Neuronal stem cell (in vitro differentiated cells): ENCODE measurements at regions not wholly inside any gene's neighbourhood (a gene's known extent, or its start where the extent isn't known, plus 50 kb on each side); places are given as distances from the start of the nearest gene placed in this dataset.

Experiments
- DNase-seq: peaks from one replicate; pipeline ENCODE4 v3.0.0-alpha.2; 2013; ENCODE audit warnings: low spot score
- H2AFZ ChIP-seq: one replicate; pipeline ENCODE4 v1.6.1; 2013; ENCODE audit warnings: mild to moderate bottlenecking, low read length, inconsistent platforms
- H2AK5ac ChIP-seq: 2 replicates; pipeline ENCODE4 v1.6.1; 2013; ENCODE audit warnings: low read depth, mild to moderate bottlenecking, inconsistent platforms, low read length, moderate library complexity, mixed read lengths
- H2BK120ac ChIP-seq: 2 replicates; pipeline ENCODE4 v1.6.1; 2013; ENCODE audit warnings: low read depth, mild to moderate bottlenecking, inconsistent platforms, low read length, moderate library complexity, mixed read lengths
- H2BK12ac ChIP-seq: one replicate; pipeline ENCODE4 v1.6.1; 2013; ENCODE audit warnings: low read length, inconsistent platforms
- H2BK15ac ChIP-seq: 2 replicates; pipeline ENCODE4 v1.6.1; 2013; ENCODE audit warnings: mild to moderate bottlenecking, low read length, inconsistent platforms, mixed read lengths
- H2BK5ac ChIP-seq: one replicate; pipeline ENCODE4 v1.6.1; 2013; ENCODE audit warnings: inconsistent platforms, mild to moderate bottlenecking, low read length, moderate library complexity
- H3K14ac ChIP-seq: one replicate; pipeline ENCODE4 v1.6.1; 2013; ENCODE audit warnings: low read length, inconsistent platforms
- H3K18ac ChIP-seq: 2 replicates; pipeline ENCODE4 v1.6.1; 2013; ENCODE audit warnings: low read length, inconsistent platforms
- H3K23ac ChIP-seq: 2 replicates; pipeline ENCODE4 v1.6.1; 2013; ENCODE audit warnings: low read depth, mild to moderate bottlenecking, mixed read lengths, low read length, inconsistent platforms; ENCODE audit not compliant: poor library complexity
- H3K27ac ChIP-seq: replicated peaks from 3 replicates; pipeline ENCODE4 v1.5.1; 2013; ENCODE audit warnings: low read length, inconsistent platforms
- H3K27me3 ChIP-seq, 3 experiments: 2 replicates each; pipeline ENCODE4 v1.6.1; 2013; ENCODE audit warnings: low read length in 3 of 3, mild to moderate bottlenecking in 2 of 3, inconsistent platforms in 1 of 3, low read depth in 1 of 3, mixed read lengths in 1 of 3, moderate library complexity in 1 of 3; ENCODE audit not compliant: control insufficient read depth in 3 of 3, insufficient read depth in 3 of 3
- H3K36me3 ChIP-seq, 2 donors: replicated peaks in 1 of 2; 2 replicates each; pipeline ENCODE4 v1.6.1; 2013; ENCODE audit warnings: low read length in 2 of 2; ENCODE audit not compliant: control insufficient read depth in 2 of 2, insufficient read depth in 2 of 2
- H3K4ac ChIP-seq: 2 replicates; pipeline ENCODE4 v1.6.1; 2013; ENCODE audit warnings: inconsistent platforms, mild to moderate bottlenecking, low read length, moderate library complexity
- H3K4me1 ChIP-seq, 2 donors: 1 replicate in 1 of 2; 2 replicates in 1 of 2; pipeline ENCODE4 v1.6.1; 2013; ENCODE audit warnings: low read length in 2 of 2, low read depth in 1 of 2; ENCODE audit not compliant: control insufficient read depth in 2 of 2, insufficient read depth in 1 of 2
- H3K4me2 ChIP-seq: one replicate; pipeline ENCODE4 v1.6.1; 2013; ENCODE audit warnings: mild to moderate bottlenecking, low read length, inconsistent platforms; ENCODE audit not compliant: insufficient read depth, poor library complexity, severe bottlenecking
- H3K4me3 ChIP-seq, 2 donors: 2 replicates each; pipeline ENCODE4 v1.5.1; 2013; ENCODE audit warnings: low read length in 2 of 2, mild to moderate bottlenecking in 2 of 2, inconsistent platforms in 1 of 2, moderate library complexity in 1 of 2
- H3K79me1 ChIP-seq: one replicate; pipeline ENCODE4 v1.6.1; 2013; ENCODE audit warnings: low read depth, mild to moderate bottlenecking, inconsistent platforms, low read length, moderate library complexity
- H3K9ac ChIP-seq: one replicate; pipeline ENCODE4 v1.6.1; 2013; ENCODE audit warnings: mild to moderate bottlenecking, low read depth, low read length, inconsistent platforms; ENCODE audit not compliant: poor library complexity
- H3K9me3 ChIP-seq, 2 donors: replicated peaks in 1 of 2; 2 replicates each; pipeline versions ENCODE3 to v1.6.1; 2013; ENCODE audit warnings: low read length in 2 of 2, mild to moderate bottlenecking in 2 of 2, inconsistent platforms in 1 of 2, low read depth in 1 of 2, mixed read lengths in 1 of 2, moderate library complexity in 1 of 2; ENCODE audit not compliant: control insufficient read depth in 2 of 2, insufficient read depth in 1 of 2
- H4K8ac ChIP-seq: one replicate; pipeline ENCODE4 v1.6.1; 2013; ENCODE audit warnings: low read depth, mild to moderate bottlenecking, inconsistent platforms, low read length, moderate library complexity
- H4K91ac ChIP-seq: one replicate; pipeline ENCODE4 v1.6.1; 2013; ENCODE audit warnings: low read length, low read depth, mild to moderate bottlenecking, inconsistent platforms; ENCODE audit not compliant: poor library complexity
- WGBS, 2 donors: extraction: QIAGEN DNeasy Blood & Tissue Kit; methylation state at CpG; one replicate each; pipeline ENCODE4 v1.1.7; 2013; ENCODE audit warnings: missing lambda C conversion rate in 2 of 2, mixed read lengths in 1 of 2; ENCODE audit not compliant: insufficient read length in 2 of 2, insufficient replicate concordance in 1 of 2; ENCODE audit errors: extremely low coverage in 2 of 2; 5-methylcytosine and 5-hydroxymethylcytosine counted together

DNA sequence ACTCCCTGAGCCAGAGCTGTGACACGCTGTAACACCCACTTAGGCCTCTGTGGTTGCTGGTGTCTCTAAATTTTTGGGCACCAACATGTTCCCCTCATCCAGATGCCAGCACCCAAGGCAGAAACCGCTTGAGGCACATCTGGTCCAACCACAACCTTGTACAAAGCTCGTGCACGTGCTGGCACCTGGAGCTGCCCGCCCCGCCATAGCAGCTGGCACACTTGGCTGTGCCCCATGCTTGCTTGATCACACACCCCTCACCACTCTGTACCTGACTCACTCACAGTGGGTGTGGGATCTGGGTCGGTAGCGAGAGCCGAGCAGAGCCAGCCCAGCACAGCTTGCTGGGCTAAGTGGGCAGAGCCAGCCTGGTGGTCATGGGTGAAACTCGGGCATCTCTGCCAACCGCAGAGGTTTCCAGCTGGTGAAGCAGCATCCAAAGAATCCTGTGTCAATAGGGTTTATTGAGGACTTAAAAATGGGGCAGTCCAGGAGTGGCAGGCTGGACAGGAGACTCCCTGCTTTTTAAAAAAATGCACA lies 1210.4 kb downstream of the TYW1 start:
- no peak overlapping the region for H3K23ac ChIP-seq
- WGBS, 2 donors, result no CpG with 5 or more reads among the region's 11 CpGs

DNA sequence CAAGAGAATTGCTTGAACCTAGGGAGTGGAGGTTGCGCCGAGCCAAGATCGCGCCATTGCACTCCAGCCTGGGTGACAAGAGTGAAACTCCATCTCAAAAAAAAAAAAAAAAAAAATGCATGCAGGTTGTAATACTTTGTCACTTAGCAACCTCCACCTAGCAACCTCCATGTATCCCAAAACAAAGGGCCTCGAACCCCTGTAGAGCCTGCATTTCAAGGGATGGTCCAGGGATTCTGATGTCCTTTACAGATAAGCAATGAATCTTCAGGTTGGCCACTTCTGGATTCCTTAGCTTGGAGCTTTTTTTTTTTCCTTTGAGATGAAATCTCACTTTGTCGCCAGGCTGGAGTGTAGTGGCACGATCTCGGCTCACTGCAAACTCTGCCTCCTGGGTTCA lies 1211.0 kb downstream of the TYW1 start:
- Histone ChIP-seq H2AFZ (no peak overlapping the region), H3K4ac (no peak overlapping the region), H3K9me3 (no peaks in the 10 kb centered on the region), H3K4me1 (peaks cover 0 to 3% of the 10 kb centered on the region in 2 donors), H3K4me2 (no peak overlapping the region), H4K91ac (no peak overlapping the region), H3K14ac (no peak overlapping the region), H3K27ac (no peak overlapping the region), H2BK12ac (no peak overlapping the region), H3K27me3 (no peaks in the 10 kb centered on the region), H3K36me3 (no peaks in the 10 kb centered on the region), H3K23ac (no peak overlapping the region), H3K79me1 (no peaks in the 10 kb centered on the region), H3K18ac (no peak overlapping the region), H2AK5ac (no peak overlapping the region), H2BK15ac (no peak overlapping the region), H3K9ac (no peak overlapping the region), H3K4me3 (no peak overlapping the region), H4K8ac (no peak overlapping the region), H2BK5ac (no peak overlapping the region), H2BK120ac (no peak overlapping the region)
- DNase-seq, result no peak
- no CpG with 5 or more reads among the region's 8 CpGs for WGBS, 2 donors

More for the DNA sequence above, 1210.4 kb downstream of the TYW1 start:
- Histone ChIP-seq H2BK120ac (no peak overlapping the region), H2BK5ac (no peak overlapping the region), H2BK15ac (no peak overlapping the region), H3K4ac (no peak overlapping the region), H3K4me1 (peaks cover 0 to 3% of the 10 kb centered on the region in 2 donors), H4K8ac (no peak overlapping the region), H3K18ac (peak overlapping the region; percentile 25), H2AFZ (no peak overlapping the region), H3K9me3 (no peaks in the 10 kb centered on the region), H3K4me2 (no peak overlapping the region), H3K36me3 (no peaks in the 10 kb centered on the region), H2BK12ac (no peak overlapping the region), H3K79me1 (no peaks in the 10 kb centered on the region), H3K4me3 (no peak overlapping the region), H4K91ac (peak overlapping the region; percentile 60), H3K9ac (no peak overlapping the region), H3K27me3 (no peaks in the 10 kb centered on the region), H2AK5ac (no peak overlapping the region), H3K27ac (no peak overlapping the region), H3K14ac (no peak overlapping the region)
- DNase-seq, result no peak

DNA sequence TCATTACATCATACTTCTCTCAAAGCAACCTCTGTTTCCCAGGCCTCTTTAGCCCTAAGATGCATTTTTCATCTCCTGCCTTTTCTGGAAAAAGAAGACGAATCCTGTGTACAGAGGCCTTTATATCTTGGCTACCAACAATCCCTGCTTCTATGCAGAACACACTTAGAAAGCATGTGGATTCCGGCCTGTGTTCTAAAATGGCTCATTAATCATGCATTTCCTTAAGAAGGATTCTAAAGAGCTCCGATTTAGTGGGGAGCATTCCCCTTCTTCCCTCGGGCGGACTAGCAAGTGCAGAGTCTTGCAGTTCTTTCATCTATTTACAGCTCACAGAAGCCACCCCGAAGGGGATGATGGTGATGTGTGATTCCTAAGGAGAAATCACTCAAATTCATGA lies 1212.9 kb downstream of the TYW1 start:
- H2BK12ac ChIP-seq, result no peak overlapping the region
- no peak overlapping the region for H3K4me2 ChIP-seq
- peaks cover 0 to 5% of the 10 kb centered on the region in 2 donors for H3K4me1 ChIP-seq
- no peak overlapping the region for H3K4ac ChIP-seq
- H3K14ac ChIP-seq, result no peak overlapping the region
- H3K9ac ChIP-seq, result no peak overlapping the region
- H3K4me3 ChIP-seq, result no peak overlapping the region
- no CpG with 5 or more reads among the region's 6 CpGs for WGBS, 2 donors
- H2AFZ ChIP-seq, result no peak overlapping the region
- no peak for DNase-seq
- H3K23ac ChIP-seq, result no peak overlapping the region
- no peaks in the 10 kb centered on the region for H3K27me3 ChIP-seq
- H3K79me1 ChIP-seq, result no peaks in the 10 kb centered on the region
- no peak overlapping the region for H2BK120ac ChIP-seq
- H2BK15ac ChIP-seq, result no peak overlapping the region
- H4K91ac ChIP-seq, result no peak overlapping the region
- no peak overlapping the region for H4K8ac ChIP-seq
- H3K27ac ChIP-seq, result no peak overlapping the region
- H3K9me3 ChIP-seq, result no peaks in the 10 kb centered on the region
- no peak overlapping the region for H2BK5ac ChIP-seq
- H2AK5ac ChIP-seq, result no peak overlapping the region
- no peak overlapping the region for H3K18ac ChIP-seq
- no peaks in the 10 kb centered on the region for H3K36me3 ChIP-seq

DNA sequence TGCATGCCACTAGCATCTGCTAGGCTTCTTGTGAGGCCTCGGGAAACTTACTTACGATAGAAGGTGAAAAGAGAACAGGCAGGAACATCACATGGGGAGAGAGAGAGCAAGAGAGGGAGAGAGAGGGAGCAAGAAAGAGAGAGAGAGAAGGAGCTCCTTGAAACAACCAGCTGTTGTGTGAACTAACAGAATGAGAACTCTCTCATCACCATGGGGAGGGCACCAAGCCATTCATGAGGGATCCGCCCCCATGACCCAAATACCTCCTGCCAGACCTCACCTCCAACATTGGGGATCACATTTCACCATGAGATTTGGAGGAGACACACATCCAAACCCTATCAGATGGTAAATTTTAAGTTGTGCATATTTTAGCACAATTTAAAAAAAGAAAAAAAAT lies 1217.2 kb downstream of the TYW1 start:
- no peaks in the 10 kb centered on the region for H3K9me3 ChIP-seq
- no peak overlapping the region for H3K23ac ChIP-seq
- H3K9ac ChIP-seq, result no peak overlapping the region
- H4K91ac ChIP-seq, result no peak overlapping the region
- H2BK15ac ChIP-seq, result no peak overlapping the region
- no peak overlapping the region for H2BK12ac ChIP-seq
- no peaks in the 10 kb centered on the region for H3K36me3 ChIP-seq
- H2BK5ac ChIP-seq, result no peak overlapping the region
- no peak overlapping the region for H3K14ac ChIP-seq
- DNase-seq, result no peak
- no CpG with 5 or more reads among the region's 3 CpGs for WGBS, 2 donors
- no peak overlapping the region for H2BK120ac ChIP-seq
- no peak overlapping the region for H3K4ac ChIP-seq
- no peak overlapping the region for H3K27ac ChIP-seq
- H4K8ac ChIP-seq, result no peak overlapping the region
- peaks cover 0 to 2% of the 10 kb centered on the region in 2 donors for H3K4me1 ChIP-seq
- no peak overlapping the region for H2AK5ac ChIP-seq
- no peak overlapping the region for H2AFZ ChIP-seq
- no peaks in the 10 kb centered on the region for H3K79me1 ChIP-seq
- no peak overlapping the region for H3K4me2 ChIP-seq
- no peaks in the 10 kb centered on the region for H3K27me3 ChIP-seq
- no peak overlapping the region for H3K18ac ChIP-seq
- H3K4me3 ChIP-seq, result no peak overlapping the region
